HepG2 (cell line): ENCODE measurements at regions not wholly inside any gene's neighbourhood (a gene's known extent, or its start where the extent isn't known, plus 50 kb on each side); places are given as distances from the start of the nearest gene placed in this dataset.

Source experiments
- ARID2 ChIP-seq: sonication (generic); formaldehyde crosslinking; IDR thresholded peaks from 2 replicates; pipeline ENCODE4 v1.8.1; 2022; ENCODE audit warnings: mild to moderate bottlenecking, missing genetic modification reagents, borderline replicate concordance
- EP300 ChIP-seq, 3 experiments: sonication (generic) in 1 of 3; formaldehyde crosslinking in 1 of 3; IDR thresholded peaks; 2 replicates each; pipeline versions ENCODE4 v1.5.1 to v1.6.1; 2011 to 2020; ENCODE audit warnings: low read depth in 2 of 3, low read length in 2 of 3, borderline replicate concordance in 1 of 3, improper control_type of control experiment in 1 of 3, mild to moderate bottlenecking in 1 of 3, missing genetic modification reagents in 1 of 3, moderate library complexity in 1 of 3
- ERF ChIP-seq: IDR thresholded peaks from 2 replicates; pipeline ENCODE4 v1.6.1; 2018; ENCODE audit warnings: missing biosample characterization, missing genetic modification reagents
- FOXK1 ChIP-seq: sonication (generic); formaldehyde crosslinking; IDR thresholded peaks from 2 replicates; pipeline ENCODE4 v1.4.0; 2020; ENCODE audit warnings: low read depth, missing genetic modification reagents, borderline replicate concordance
- RAD51 ChIP-seq: fragments of 450-650 bp; IDR thresholded peaks from 2 replicates; pipeline ENCODE4 v1.6.1; 2016; ENCODE audit warnings: borderline replicate concordance
- ZNF230 ChIP-seq: sonication (generic); formaldehyde crosslinking; IDR thresholded peaks from 2 replicates; pipeline ENCODE4 v1.4.0; 2020; ENCODE audit warnings: mild to moderate bottlenecking, missing genetic modification reagents
- ZNF282 ChIP-seq: fragments of 450-650 bp; IDR thresholded peaks from 2 replicates; pipeline ENCODE4 v1.6.1; 2018; ENCODE audit not compliant: partially characterized antibody
- TF ChIP-seq, protein P1 (sequence below): sonication (generic); formaldehyde crosslinking; IDR thresholded peaks from 2 replicates; pipeline ENCODE4 v1.4.0; 2020; ENCODE audit warnings: missing genetic modification reagents
- TF ChIP-seq, protein P2 (sequence below): sonication (generic); formaldehyde crosslinking; IDR thresholded peaks from 2 replicates; pipeline ENCODE4 v1.5.0; 2020; ENCODE audit warnings: missing genetic modification reagents
- TF ChIP-seq, protein P3 (sequence below): sonication (generic); formaldehyde crosslinking; IDR thresholded peaks from 2 replicates; pipeline ENCODE4 v1.5.0; 2020; ENCODE audit warnings: mild to moderate bottlenecking, missing genetic modification reagents, moderate library complexity
- TF ChIP-seq, protein P4 (sequence below): sonication (generic); formaldehyde crosslinking; conservative IDR thresholded peaks from 2 replicates; pipeline ENCODE4 v1.4.0; 2020; ENCODE audit warnings: missing genetic modification reagents

DNA sequence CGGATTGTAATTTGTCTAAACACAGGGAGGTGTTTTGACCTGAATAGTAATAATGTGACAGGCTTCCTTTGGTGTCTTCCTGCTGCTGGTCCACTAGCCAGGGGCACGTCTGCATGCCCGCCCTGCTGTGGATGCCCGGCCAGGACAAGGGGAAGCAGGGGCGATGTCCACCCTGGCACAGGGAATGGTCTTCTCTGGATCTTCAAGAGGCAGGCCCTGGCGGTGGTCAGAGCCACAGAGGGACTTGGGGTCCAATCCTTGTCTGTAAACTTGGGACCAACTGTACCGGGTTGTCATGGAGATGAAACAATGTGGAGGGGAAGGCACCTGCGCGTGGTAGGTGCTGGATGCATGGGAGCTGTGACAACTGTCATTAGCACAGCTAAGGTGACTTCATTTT, 134.1 kb downstream of the RPLP1 start:
- no peak for TF ChIP-seq ZNF282
- TF ChIP-seq, protein P1, sequence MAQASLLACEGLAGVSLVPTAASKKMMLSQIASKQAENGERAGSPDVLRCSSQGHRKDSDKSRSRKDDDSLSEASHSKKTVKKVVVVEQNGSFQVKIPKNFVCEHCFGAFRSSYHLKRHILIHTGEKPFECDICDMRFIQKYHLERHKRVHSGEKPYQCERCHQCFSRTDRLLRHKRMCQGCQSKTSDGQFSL: no peak
- TF ChIP-seq ARID2 (CRISPR knock-in tag): no peak
- no peak for TF ChIP-seq ERF
- TF ChIP-seq, protein P2, sequence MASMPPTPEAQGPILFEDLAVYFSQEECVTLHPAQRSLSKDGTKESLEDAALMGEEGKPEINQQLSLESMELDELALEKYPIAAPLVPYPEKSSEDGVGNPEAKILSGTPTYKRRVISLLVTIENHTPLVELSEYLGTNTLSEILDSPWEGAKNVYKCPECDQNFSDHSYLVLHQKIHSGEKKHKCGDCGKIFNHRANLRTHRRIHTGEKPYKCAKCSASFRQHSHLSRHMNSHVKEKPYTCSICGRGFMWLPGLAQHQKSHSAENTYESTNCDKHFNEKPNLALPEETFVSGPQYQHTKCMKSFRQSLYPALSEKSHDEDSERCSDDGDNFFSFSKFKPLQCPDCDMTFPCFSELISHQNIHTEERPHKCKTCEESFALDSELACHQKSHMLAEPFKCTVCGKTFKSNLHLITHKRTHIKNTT: no peak
- TF ChIP-seq, protein P3, sequence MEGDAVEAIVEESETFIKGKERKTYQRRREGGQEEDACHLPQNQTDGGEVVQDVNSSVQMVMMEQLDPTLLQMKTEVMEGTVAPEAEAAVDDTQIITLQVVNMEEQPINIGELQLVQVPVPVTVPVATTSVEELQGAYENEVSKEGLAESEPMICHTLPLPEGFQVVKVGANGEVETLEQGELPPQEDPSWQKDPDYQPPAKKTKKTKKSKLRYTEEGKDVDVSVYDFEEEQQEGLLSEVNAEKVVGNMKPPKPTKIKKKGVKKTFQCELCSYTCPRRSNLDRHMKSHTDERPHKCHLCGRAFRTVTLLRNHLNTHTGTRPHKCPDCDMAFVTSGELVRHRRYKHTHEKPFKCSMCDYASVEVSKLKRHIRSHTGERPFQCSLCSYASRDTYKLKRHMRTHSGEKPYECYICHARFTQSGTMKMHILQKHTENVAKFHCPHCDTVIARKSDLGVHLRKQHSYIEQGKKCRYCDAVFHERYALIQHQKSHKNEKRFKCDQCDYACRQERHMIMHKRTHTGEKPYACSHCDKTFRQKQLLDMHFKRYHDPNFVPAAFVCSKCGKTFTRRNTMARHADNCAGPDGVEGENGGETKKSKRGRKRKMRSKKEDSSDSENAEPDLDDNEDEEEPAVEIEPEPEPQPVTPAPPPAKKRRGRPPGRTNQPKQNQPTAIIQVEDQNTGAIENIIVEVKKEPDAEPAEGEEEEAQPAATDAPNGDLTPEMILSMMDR (CRISPR knock-in tag): no peak
- TF ChIP-seq EP300 (IDR thresholded peaks at IDR 0.05; ENCODE audit: low read depth in 2 of 2, low read length in 2 of 2): no peak
- no peak for TF ChIP-seq EP300 (CRISPR knock-in tag; IDR thresholded peaks at IDR 0.05; ENCODE audit: borderline replicate concordance)
- no peak for TF ChIP-seq RAD51
- TF ChIP-seq, protein P4, sequence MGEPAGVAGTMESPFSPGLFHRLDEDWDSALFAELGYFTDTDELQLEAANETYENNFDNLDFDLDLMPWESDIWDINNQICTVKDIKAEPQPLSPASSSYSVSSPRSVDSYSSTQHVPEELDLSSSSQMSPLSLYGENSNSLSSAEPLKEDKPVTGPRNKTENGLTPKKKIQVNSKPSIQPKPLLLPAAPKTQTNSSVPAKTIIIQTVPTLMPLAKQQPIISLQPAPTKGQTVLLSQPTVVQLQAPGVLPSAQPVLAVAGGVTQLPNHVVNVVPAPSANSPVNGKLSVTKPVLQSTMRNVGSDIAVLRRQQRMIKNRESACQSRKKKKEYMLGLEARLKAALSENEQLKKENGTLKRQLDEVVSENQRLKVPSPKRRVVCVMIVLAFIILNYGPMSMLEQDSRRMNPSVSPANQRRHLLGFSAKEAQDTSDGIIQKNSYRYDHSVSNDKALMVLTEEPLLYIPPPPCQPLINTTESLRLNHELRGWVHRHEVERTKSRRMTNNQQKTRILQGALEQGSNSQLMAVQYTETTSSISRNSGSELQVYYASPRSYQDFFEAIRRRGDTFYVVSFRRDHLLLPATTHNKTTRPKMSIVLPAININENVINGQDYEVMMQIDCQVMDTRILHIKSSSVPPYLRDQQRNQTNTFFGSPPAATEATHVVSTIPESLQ (CRISPR knock-in tag): no peak
- TF ChIP-seq FOXK1: no peak
- TF ChIP-seq ZNF230 (CRISPR knock-in tag): no peak
